ENCODE measurements at regions not wholly inside any gene's neighbourhood (a gene's known extent, or its start where the extent isn't known, plus 50 kb on each side); places are given as distances from the start of the nearest gene placed in this dataset.

DNA sequence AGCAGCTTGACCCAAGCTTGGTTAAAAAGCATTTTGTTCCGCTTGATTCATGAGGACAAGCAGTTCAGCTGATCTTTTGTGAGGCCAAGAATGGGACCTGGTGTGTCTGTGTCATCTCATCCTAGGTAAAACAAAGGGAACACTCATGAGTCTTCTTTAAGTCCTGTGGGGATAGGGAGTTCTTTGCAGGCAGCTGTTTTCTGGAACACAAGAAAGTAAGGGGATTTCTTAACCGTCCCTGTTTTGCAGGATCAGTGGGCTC, 134.5 kb upstream of the TMTC4 start:
- TF ChIP-seq, protein P1, sequence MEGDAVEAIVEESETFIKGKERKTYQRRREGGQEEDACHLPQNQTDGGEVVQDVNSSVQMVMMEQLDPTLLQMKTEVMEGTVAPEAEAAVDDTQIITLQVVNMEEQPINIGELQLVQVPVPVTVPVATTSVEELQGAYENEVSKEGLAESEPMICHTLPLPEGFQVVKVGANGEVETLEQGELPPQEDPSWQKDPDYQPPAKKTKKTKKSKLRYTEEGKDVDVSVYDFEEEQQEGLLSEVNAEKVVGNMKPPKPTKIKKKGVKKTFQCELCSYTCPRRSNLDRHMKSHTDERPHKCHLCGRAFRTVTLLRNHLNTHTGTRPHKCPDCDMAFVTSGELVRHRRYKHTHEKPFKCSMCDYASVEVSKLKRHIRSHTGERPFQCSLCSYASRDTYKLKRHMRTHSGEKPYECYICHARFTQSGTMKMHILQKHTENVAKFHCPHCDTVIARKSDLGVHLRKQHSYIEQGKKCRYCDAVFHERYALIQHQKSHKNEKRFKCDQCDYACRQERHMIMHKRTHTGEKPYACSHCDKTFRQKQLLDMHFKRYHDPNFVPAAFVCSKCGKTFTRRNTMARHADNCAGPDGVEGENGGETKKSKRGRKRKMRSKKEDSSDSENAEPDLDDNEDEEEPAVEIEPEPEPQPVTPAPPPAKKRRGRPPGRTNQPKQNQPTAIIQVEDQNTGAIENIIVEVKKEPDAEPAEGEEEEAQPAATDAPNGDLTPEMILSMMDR (conservative IDR thresholded peaks at IDR 0.05), result no peak
- TF ChIP-seq ZFX (IDR thresholded peaks at IDR 0.05), result no peak
